Nephron progenitor cell (in vitro differentiated cells): ENCODE measurements at regions not wholly inside any gene's neighbourhood (a gene's known extent, or its start where the extent isn't known, plus 50 kb on each side); places are given as distances from the start of the nearest gene placed in this dataset.

Experiments used
- DNase-seq: peaks from one replicate; pipeline ENCODE4 v3.0.0; 2021
- H3K27ac Mint-ChIP-seq: 2 replicates; pipeline ENCODE4 v1.8.0; 2021; ENCODE audit warnings: mild to moderate bottlenecking, moderate library complexity, mixed read lengths
- H3K27me3 Mint-ChIP-seq: 2 replicates; pipeline ENCODE4 v1.8.0; 2021; ENCODE audit warnings: mild to moderate bottlenecking, low read depth, mixed read lengths; ENCODE audit not compliant: poor library complexity
- H3K36me3 Mint-ChIP-seq: 2 replicates; pipeline ENCODE4 v1.8.0; 2021; ENCODE audit warnings: low read depth, mixed read lengths
- H3K4me1 Mint-ChIP-seq: 2 replicates; pipeline ENCODE4 v1.8.0; 2021; ENCODE audit warnings: mixed read lengths
- H3K4me3 Mint-ChIP-seq: 2 replicates; pipeline ENCODE4 v1.8.0; 2021; ENCODE audit warnings: mild to moderate bottlenecking, moderate library complexity, mixed read lengths
- H3K9me3 Mint-ChIP-seq: 2 replicates; pipeline ENCODE4 v1.8.0; 2021; ENCODE audit warnings: mild to moderate bottlenecking, moderate library complexity, mixed read lengths
- TF ChIP-seq, protein P1 (sequence below): fragments of 200-600 bp; sonication (generic); IDR thresholded peaks from 2 replicates; pipeline ENCODE4 v1.5.0; 2021; ENCODE audit warnings: antibody characterized with exemption

DNA sequence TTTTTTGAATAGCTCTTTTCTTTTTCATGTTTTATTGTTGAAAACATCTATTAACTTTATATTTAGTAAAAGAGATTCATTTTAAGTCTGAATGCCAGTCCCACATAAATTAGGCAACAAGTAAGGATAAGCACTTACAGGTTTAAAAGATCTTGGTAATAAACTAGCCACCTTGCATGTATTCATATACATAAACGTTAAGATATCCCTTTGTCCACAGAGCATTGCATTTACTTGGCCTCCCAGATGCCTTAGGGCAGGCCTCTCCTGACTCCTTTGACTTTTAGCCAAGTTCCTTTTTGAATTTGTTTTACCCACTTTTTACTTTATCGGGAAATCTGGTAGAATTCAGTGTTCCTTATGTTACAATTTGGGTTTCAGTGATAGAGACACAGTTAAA, 331.7 kb downstream of the ETNK1 start:
- Mint-ChIP-seq H3K4me3 (no peak overlapping the region), H3K4me1 (no peaks in the 10 kb centered on the region), H3K27me3 (no peaks in the 10 kb centered on the region), H3K9me3 (no peaks in the 10 kb centered on the region), H3K36me3 (no peaks in the 10 kb centered on the region), H3K27ac (no peak overlapping the region)
- TF ChIP-seq, protein P1, sequence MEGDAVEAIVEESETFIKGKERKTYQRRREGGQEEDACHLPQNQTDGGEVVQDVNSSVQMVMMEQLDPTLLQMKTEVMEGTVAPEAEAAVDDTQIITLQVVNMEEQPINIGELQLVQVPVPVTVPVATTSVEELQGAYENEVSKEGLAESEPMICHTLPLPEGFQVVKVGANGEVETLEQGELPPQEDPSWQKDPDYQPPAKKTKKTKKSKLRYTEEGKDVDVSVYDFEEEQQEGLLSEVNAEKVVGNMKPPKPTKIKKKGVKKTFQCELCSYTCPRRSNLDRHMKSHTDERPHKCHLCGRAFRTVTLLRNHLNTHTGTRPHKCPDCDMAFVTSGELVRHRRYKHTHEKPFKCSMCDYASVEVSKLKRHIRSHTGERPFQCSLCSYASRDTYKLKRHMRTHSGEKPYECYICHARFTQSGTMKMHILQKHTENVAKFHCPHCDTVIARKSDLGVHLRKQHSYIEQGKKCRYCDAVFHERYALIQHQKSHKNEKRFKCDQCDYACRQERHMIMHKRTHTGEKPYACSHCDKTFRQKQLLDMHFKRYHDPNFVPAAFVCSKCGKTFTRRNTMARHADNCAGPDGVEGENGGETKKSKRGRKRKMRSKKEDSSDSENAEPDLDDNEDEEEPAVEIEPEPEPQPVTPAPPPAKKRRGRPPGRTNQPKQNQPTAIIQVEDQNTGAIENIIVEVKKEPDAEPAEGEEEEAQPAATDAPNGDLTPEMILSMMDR, result no peak
- DNase-seq, result no peak

DNA sequence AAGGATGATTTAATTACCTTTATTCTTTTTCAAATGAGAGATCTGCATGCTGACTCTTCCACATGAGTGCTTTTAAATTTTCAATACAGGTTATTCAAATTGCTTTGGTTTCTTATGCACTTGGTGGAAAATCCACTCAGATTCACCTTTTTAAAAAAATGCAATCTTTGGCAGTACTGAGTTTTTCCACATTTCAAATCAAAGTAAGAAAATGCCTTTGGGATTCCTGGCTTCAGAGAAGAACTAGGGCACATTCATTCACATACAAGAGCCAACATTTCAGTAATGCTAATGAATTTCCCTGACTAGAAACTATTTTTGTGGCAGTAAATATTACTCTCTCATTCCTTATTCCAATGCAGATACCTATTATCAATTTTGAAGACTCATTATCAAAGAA, 342.2 kb downstream of the ETNK1 start:
- Mint-ChIP-seq H3K27me3 (peaks cover 4% of the 10 kb centered on the region), H3K4me3 (no peak overlapping the region), H3K36me3 (no peaks in the 10 kb centered on the region), H3K4me1 (no peaks in the 10 kb centered on the region), H3K27ac (no peak overlapping the region), H3K9me3 (no peaks in the 10 kb centered on the region)
- no peak for DNase-seq
- TF ChIP-seq, protein P1, result no peak

DNA sequence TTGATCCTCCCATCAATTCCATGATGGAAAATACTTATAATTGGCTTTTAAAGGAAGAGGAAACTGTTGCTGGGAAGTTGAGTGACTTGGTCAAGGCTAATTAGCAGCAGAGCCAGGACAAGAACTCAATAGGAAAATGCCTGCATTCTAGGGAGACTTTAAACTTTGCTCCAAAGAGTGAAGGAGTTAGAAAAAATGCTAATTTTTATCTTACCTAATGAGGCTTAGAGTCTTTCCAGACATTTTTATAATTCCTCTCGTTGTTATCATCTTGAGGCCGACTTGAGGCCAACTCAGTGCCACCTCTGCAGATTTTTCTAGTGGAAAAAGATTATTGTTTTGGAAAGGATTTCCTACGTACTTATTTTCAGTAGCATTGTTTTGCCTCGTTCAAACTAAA, 344.6 kb downstream of the ETNK1 start:
- Mint-ChIP-seq H3K36me3 (no peaks in the 10 kb centered on the region), H3K27me3 (peaks cover 4% of the 10 kb centered on the region), H3K4me3 (no peak overlapping the region), H3K27ac (no peak overlapping the region), H3K4me1 (no peaks in the 10 kb centered on the region), H3K9me3 (no peaks in the 10 kb centered on the region)
- TF ChIP-seq, protein P1, result no peak
- no peak for DNase-seq

DNA sequence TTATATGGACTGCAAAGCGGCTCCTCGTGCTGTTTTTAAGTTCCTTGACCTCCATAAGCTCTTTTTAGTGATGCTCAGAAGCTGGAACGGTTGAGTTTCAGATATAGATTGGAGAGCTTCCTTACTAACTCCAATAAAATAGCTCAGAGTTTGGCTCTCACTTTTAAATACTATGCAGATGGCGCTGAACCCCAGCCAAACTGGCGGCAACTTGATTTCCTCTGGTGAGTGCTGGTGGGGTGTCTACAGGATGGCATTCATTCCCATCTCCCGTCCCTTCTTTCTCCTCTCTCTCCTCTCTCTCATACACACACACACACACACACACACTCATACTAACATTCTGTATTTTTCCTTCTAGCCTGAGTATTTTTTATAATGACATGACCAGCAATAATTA, 346.3 kb downstream of the ETNK1 start:
- Mint-ChIP-seq H3K36me3 (no peaks in the 10 kb centered on the region), H3K9me3 (no peaks in the 10 kb centered on the region), H3K4me1 (no peaks in the 10 kb centered on the region), H3K27me3 (peaks cover 4% of the 10 kb centered on the region), H3K4me3 (no peak overlapping the region), H3K27ac (peak overlapping the region; percentile 30)
- TF ChIP-seq, protein P1, result no peak
- no peak for DNase-seq

DNA sequence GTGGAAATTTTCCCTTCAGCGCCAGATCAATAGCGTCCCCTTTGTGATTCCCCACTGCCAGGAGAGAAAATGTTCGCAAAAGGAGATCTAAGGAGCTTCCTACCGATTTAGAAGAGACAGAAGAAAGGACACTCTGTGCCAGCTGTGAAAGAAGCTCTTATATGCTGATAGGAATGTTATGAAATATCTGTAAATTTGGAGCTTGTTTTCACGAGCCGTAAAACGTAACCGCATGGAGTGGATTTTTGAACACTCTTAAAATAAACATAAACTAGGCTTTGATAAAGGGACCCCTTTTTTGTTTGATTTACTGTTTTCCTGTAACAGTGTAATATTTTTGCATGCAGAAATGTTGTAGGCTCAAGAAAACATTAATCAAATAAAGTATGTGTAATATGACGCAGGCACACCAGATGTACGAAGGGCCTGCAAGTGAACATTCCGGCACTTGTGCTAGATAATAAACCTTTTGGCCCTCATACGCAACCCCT, 346.8 kb downstream of the ETNK1 start:
- Mint-ChIP-seq H3K9me3 (no peaks in the 10 kb centered on the region), H3K4me1 (no peaks in the 10 kb centered on the region), H3K36me3 (no peaks in the 10 kb centered on the region), H3K27me3 (peaks cover 3% of the 10 kb centered on the region), H3K27ac (peak overlapping the region; percentile 30), H3K4me3 (no peak overlapping the region)
- TF ChIP-seq, protein P1, result no peak
- no peak for DNase-seq

DNA sequence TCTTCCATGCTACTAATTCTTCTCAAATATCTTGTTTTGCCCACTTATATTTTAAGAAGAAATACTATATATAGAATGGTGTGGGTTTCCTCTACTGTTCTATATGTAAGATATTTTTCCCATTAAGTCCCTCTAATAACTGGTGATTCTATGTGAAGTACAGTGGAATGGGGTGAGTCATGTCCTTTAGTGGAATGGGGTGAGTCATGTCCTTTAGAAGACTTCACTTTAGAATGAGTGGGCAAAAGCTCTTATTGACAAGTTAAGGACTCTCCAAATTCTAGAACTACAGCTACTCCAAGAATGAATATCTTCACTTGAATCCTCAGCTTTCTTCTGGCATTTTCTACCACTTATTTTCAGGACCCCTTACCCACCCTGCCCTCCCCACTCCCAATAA, 349.9 kb downstream of the ETNK1 start:
- Mint-ChIP-seq H3K36me3 (no peaks in the 10 kb centered on the region), H3K4me1 (no peaks in the 10 kb centered on the region), H3K27ac (no peak overlapping the region)

More for the DNA sequence above, 349.9 kb downstream of the ETNK1 start:
- Mint-ChIP-seq H3K27me3 (no peaks in the 10 kb centered on the region), H3K4me3 (no peak overlapping the region), H3K9me3 (no peaks in the 10 kb centered on the region)
- TF ChIP-seq, protein P1, result no peak
- no peak for DNase-seq
